Ureter (tissue), 1 donor: ENCODE measurements at regions not wholly inside any gene's neighbourhood (a gene's known extent, or its start where the extent isn't known, plus 50 kb on each side); places are given as distances from the start of the nearest gene placed in this dataset.

Source experiments
- DNase-seq: peaks from one replicate; pipeline ENCODE4 v3.0.0-alpha.2; 2020; ENCODE audit warnings: low spot score
- donor health status: DM: yes; HTN: yes; CAD: no.

- DNase-seq: no peak
Measured at GRCh38 chr11:15909937-15910598, 446.3 kb downstream of the SOX6 start.

DNA sequence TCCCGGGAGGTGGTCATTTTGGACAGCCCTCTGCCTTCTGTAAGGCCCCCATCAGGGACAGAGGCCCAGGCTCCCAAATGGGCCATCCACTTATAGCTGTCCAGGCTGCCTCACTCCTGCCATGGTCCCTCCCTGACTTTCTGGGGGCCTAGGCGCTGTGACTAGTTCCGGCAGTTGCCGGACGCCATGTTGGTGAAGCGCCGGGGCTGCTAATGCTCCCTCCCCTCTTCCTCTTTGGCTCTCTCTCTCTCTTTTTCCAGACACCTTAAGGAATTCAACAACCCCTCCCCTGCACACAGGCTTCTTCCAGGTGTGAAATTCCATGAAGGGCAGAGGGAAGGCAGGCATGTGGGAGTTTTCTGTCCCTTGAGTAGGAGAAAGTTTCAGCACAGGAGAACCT, 445.6 kb downstream of the SOX6 start:
- DNase-seq: no peak

- no peak for DNase-seq
Measured at GRCh38 chr11:15911377-15912044, 444.8 kb downstream of the SOX6 start.

DNA sequence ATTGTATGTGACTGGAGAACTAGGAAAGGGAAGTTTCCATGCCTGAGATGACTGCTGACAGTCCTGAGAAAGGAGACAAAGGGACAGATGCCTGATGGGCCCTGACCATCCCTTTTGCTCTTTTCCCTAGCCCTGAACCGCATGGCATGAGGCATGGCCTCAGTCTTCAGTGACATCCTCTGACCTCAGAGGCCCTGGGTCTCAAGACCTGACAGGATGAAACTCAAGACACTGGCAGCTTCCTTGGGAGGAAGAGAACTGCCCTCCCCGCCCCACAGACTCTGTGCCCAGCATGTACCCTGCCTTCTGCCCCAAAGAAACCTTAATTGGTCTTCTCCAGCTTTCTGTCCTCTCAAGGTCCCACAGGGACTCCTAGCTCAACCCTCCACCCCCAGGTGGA, 444.1 kb downstream of the SOX6 start:
- no peak for DNase-seq

- no peak for DNase-seq
Measured at GRCh38 chr11:15912825-15913224, 443.5 kb downstream of the SOX6 start.

- no peak for DNase-seq
Measured at GRCh38 chr11:15913261-15913660, 443.1 kb downstream of the SOX6 start.
